GM06990 (cell line): ENCODE measurements at regions not wholly inside any gene's neighbourhood (a gene's known extent, or its start where the extent isn't known, plus 50 kb on each side); places are given as distances from the start of the nearest gene placed in this dataset.

ENCODE experiments used
- DNase-seq: peaks from one replicate; pipeline ENCODE4 v3.0.0-alpha.2; 2011; ENCODE audit not compliant: insufficient read length; ENCODE audit errors: extremely low read depth
- H3K27me3 ChIP-seq: replicated peaks from 2 replicates; pipeline ENCODE4 v1.6.0; 2011; ENCODE audit warnings: low read length; ENCODE audit not compliant: control insufficient read depth, insufficient read depth
- H3K36me3 ChIP-seq: 2 replicates; pipeline ENCODE4 v1.5.1; 2011; ENCODE audit warnings: low read length; ENCODE audit not compliant: control insufficient read depth, insufficient read depth
- H3K4me3 ChIP-seq: replicated peaks from 2 replicates; pipeline ENCODE4 v1.5.1; 2011; ENCODE audit warnings: low read depth, mild to moderate bottlenecking, control low read depth, low read length
- CTCF ChIP-seq: IDR thresholded peaks from 2 replicates; pipeline ENCODE4 v1.5.1; 2011; ENCODE audit warnings: low read length, control low read depth, mild to moderate bottlenecking, inconsistent platforms; ENCODE audit not compliant: insufficient read depth, poor library complexity, severe bottlenecking

GRCh38 chr9:134494905-134495304 is 146.7 kb upstream of the COL5A1 start:
- no peak for DNase-seq
- Histone ChIP-seq H3K4me3 (no peak overlapping the region), H3K27me3 (no peaks in the 10 kb centered on the region; the same call in 1 of the 2 replicates), H3K36me3 (no peaks in the 10 kb centered on the region)
- no peak for TF ChIP-seq CTCF

GRCh38 chr9:134495881-134496412 is 145.7 kb upstream of the COL5A1 start:
- DNase-seq, result no peak
- Histone ChIP-seq H3K27me3 (no peaks in the 10 kb centered on the region; the same call in 1 of the 2 replicates), H3K4me3 (no peak overlapping the region), H3K36me3 (no peaks in the 10 kb centered on the region)
- no peak for TF ChIP-seq CTCF

GRCh38 chr9:134496413-134497282 is 145.0 kb upstream of the COL5A1 start:
- no peak overlapping the region for H3K4me3 ChIP-seq
- TF ChIP-seq CTCF, result no peak
- no peaks in the 10 kb centered on the region; the same call in 1 of the 2 replicates for H3K27me3 ChIP-seq
- no peak for DNase-seq
- H3K36me3 ChIP-seq, result no peaks in the 10 kb centered on the region

- no peaks in the 10 kb centered on the region; the same call in 1 of the 2 replicates for H3K27me3 ChIP-seq
- no peak for DNase-seq
- H3K4me3 ChIP-seq, result no peak overlapping the region
- TF ChIP-seq CTCF, result no peak
- no peaks in the 10 kb centered on the region for H3K36me3 ChIP-seq
Observed at GRCh38 chr9:134497283-134497860, 144.2 kb upstream of the COL5A1 start.

GRCh38 chr9:134498814-134499166 is 142.8 kb upstream of the COL5A1 start:
- TF ChIP-seq CTCF, result no peak
- Histone ChIP-seq H3K4me3 (no peak overlapping the region), H3K27me3 (no peaks in the 10 kb centered on the region; the same call in 1 of the 2 replicates), H3K36me3 (no peaks in the 10 kb centered on the region)
- no peak for DNase-seq
